ENCODE measurements at regions not wholly inside any gene's neighbourhood (a gene's known extent, or its start where the extent isn't known, plus 50 kb on each side); places are given as distances from the start of the nearest gene placed in this dataset.
"Not testable (repeated sequence)": the region's sequence is repeated elsewhere in the genome, so short reads cannot be mapped to it uniquely, and the experiment has no call there.

DNA sequence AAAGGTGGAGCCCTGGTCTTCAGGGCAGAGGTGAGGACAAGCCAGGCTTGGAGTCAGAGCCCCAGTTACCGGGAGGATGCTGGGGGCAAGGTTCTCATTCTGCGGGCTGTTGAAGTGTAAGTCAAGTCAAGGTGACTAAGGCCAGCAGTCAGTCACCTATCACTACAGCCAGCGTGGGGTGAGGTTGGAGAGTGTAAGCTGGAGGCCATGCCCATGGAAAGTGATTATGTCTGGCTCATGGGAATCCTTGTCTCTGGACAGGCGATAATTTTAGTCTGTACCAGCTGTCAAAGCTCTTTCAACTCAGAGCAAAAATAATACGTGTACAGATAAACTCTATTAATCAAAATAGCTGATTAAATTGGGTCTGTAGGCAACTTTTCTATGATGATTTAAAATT lies 143.1 kb downstream of the NR2F2 start:
- TF ChIP-seq, protein P1, sequence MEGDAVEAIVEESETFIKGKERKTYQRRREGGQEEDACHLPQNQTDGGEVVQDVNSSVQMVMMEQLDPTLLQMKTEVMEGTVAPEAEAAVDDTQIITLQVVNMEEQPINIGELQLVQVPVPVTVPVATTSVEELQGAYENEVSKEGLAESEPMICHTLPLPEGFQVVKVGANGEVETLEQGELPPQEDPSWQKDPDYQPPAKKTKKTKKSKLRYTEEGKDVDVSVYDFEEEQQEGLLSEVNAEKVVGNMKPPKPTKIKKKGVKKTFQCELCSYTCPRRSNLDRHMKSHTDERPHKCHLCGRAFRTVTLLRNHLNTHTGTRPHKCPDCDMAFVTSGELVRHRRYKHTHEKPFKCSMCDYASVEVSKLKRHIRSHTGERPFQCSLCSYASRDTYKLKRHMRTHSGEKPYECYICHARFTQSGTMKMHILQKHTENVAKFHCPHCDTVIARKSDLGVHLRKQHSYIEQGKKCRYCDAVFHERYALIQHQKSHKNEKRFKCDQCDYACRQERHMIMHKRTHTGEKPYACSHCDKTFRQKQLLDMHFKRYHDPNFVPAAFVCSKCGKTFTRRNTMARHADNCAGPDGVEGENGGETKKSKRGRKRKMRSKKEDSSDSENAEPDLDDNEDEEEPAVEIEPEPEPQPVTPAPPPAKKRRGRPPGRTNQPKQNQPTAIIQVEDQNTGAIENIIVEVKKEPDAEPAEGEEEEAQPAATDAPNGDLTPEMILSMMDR (IDR thresholded peaks at IDR 0.05; ENCODE audit: borderline replicate concordance, control extremely low read depth, extremely low read depth, insufficient read depth, missing control alignments), result no peak
- DNase-seq (ENCODE audit: low spot score), result no peak
- in situ Hi-C loops (cut with MboI; ENCODE audit: low sequenced_read_pairs, unreplicated experiment), result no loop called here

DNA sequence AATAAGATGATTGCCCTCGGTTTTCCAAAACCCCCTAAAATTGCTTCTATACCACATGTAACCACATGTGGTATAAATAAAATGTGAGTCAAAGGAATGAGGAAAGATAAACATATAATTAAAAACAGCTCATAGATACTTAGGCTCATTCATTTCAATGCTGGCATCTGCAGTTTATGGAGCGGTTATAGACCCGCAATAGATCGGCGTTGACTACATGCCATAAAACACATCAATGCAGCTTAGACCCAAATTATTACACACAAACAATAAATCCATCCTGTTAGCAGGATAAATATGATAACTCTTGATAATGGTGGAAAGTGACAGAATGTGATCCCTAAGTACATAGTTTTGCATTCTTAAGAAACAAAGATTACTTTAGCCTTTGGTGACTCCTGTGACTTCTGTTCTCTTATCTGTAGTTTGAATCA lies 143.7 kb downstream of the NR2F2 start:
- TF ChIP-seq, protein P1 (IDR thresholded peaks at IDR 0.05; ENCODE audit: borderline replicate concordance, control extremely low read depth, extremely low read depth, insufficient read depth, missing control alignments), result no peak
- no peak for DNase-seq (ENCODE audit: low spot score)
- in situ Hi-C loops (cut with MboI; ENCODE audit: low sequenced_read_pairs, unreplicated experiment), result no loop called here

DNA sequence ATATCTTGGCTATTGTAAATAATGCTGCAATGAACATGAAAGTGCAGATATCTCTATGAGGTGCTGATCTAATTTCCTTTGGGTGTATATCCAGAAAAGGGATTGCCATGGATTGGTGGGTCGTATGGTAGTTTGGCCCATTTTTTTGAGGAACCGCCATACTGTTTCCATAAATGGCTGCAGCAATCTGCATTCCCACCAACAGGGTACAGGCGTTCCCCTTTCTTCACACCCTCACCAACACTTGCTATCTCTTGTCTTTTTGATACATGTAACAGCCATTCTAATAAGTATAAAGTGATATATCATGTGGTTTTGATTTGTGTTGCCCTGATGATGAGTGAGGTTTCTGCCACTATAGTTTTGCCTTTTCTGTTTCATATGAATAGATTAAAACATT lies 146.7 kb downstream of the NR2F2 start:
- DNase-seq (ENCODE audit: low spot score), result no peak
- TF ChIP-seq, protein P1 (IDR thresholded peaks at IDR 0.05; ENCODE audit: borderline replicate concordance, control extremely low read depth, extremely low read depth, insufficient read depth, missing control alignments), result no peak
- in situ Hi-C loops (cut with MboI; ENCODE audit: low sequenced_read_pairs, unreplicated experiment), result no loop called here

DNA sequence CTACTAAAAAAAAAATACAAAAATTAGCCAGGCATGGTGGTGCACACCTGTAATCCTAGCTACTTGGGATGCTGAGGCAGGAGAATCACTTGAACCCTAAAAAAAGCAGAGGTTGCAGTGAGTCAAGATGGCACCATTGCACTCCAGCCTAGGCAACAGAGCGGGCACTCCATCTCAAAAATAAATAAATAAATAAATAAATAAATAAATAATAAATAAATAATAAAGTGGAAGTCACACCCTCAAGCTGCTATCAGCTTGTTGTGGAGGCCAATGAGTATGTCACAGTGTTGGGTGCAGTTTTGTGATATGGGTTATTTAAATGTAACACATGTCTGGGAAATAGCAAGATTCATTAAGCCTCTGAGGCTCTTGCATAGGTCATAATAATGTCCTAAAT lies 153.9 kb downstream of the NR2F2 start:
- in situ Hi-C loops (cut with MboI; ENCODE audit: low sequenced_read_pairs, unreplicated experiment); DNase-seq (ENCODE audit: low spot score): not testable (repeated sequence)

DNA sequence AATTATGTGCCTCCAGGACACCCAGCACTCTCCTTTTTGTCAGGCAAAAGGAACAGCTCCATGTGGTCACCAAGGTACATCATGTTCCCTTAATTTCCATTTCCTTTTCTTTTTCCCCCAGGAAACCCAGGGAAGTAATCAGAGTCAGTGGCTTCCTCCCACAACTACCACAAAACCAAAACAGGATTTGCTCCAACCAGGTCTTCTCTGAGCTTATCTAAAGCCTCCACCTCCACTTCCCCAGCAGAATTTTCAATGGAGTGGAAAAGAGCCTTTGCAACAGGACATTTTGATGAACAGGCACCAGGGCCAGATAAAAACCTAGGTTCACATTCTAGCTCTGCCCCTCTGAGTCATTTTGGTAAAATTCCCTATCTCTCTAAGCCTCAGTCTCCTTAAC lies 154.3 kb downstream of the NR2F2 start:
- in situ Hi-C loops (cut with MboI; ENCODE audit: low sequenced_read_pairs, unreplicated experiment), result no loop called here
- DNase-seq (ENCODE audit: low spot score), result no peak
- TF ChIP-seq, protein P1 (IDR thresholded peaks at IDR 0.05; ENCODE audit: borderline replicate concordance, control extremely low read depth, extremely low read depth, insufficient read depth, missing control alignments), result no peak

- DNase-seq (ENCODE audit: low spot score), result no peak
- TF ChIP-seq, protein P1 (IDR thresholded peaks at IDR 0.05; ENCODE audit: borderline replicate concordance, control extremely low read depth, extremely low read depth, insufficient read depth, missing control alignments), result no peak
- in situ Hi-C loops (cut with MboI; ENCODE audit: low sequenced_read_pairs, unreplicated experiment), result no loop called here
Observed at GRCh38 chr15:96487245-96487644, 156.7 kb downstream of the NR2F2 start.

DNA sequence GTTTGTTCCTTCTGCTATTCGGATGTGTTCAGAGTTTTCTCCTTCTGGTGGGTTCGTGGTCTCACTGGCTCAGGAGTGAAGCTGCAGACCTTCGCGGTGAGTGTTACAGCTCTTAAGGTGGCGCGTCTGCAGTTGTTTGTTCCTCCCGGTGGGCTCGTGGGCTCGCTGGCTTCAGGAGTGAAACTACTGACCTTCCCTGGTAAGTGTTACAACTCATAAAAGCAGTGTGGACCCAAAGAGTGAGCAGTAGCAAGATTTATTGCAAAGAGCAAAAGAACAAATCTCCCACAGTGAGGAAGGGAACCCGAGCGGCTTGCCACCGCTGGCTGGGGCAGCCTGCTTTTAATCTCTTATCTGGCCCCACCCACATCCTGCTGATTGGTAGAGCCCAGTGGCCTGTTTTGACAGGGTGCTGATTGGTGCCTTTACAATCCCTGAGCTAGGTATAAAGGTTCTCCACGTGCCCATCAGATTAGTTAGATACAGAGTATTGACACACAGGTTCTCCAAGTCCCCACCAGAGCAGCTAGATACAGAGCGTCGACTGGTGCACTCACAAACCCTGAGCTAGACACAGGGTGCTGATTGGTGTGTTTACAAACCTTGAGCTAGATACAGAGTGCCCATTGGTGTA lies 160.7 kb downstream of the NR2F2 start:
- DNase-seq (ENCODE audit: low spot score); in situ Hi-C loops (cut with MboI; ENCODE audit: low sequenced_read_pairs, unreplicated experiment): not testable (repeated sequence)

GRCh38 chr15:96491700-96492644 lies 161.5 kb downstream of the NR2F2 start:
- in situ Hi-C loops (cut with MboI; ENCODE audit: low sequenced_read_pairs, unreplicated experiment); DNase-seq (ENCODE audit: low spot score): not testable (repeated sequence)

All from GM13976 (cell line).